Activated T-cell treated with anti-CD3 and anti-CD28 coated beads, Interleukin-2, amount 50 U/mL, for 72 hours (primary cell): ENCODE measurements at regions not wholly inside any gene's neighbourhood (a gene's known extent, or its start where the extent isn't known, plus 50 kb on each side); places are given as distances from the start of the nearest gene placed in this dataset.

Experiments used
- ATAC-seq, 2 donors: fragments of 150-1000 bp; cut with Tn5 transposase; replicated peaks in 1 of 2; 2 replicates each; pipeline ENCODE4 v1.10.0; 2021; ENCODE audit warnings: moderate library complexity in 2 of 2, mild to moderate bottlenecking in 1 of 2
- DNase-seq, 2 donors: peaks; one replicate each; pipeline ENCODE4 v3.0.0; 2021 to 2022; ENCODE audit warnings: mixed read lengths in 1 of 2
- H3K27ac Mint-ChIP-seq: one replicate; pipeline ENCODE4 v1.8.0; 2022; ENCODE audit warnings: mild to moderate bottlenecking, moderate library complexity, mixed read lengths
- H3K27me3 Mint-ChIP-seq: one replicate; pipeline ENCODE4 v1.8.0; 2022; ENCODE audit warnings: low read depth, mixed read lengths
- H3K36me3 Mint-ChIP-seq, 2 donors: one replicate each; pipeline ENCODE4 v1.8.0; 2022; ENCODE audit warnings: mixed read lengths in 2 of 2, mild to moderate bottlenecking in 1 of 2; ENCODE audit not compliant: insufficient read depth in 2 of 2
- H3K4me1 Mint-ChIP-seq: one replicate; pipeline ENCODE4 v1.8.0; 2022; ENCODE audit warnings: low read depth, mixed read lengths
- H3K4me3 Mint-ChIP-seq, 2 donors: one replicate each; pipeline ENCODE4 v1.8.0; 2022; ENCODE audit warnings: mild to moderate bottlenecking in 2 of 2, mixed read lengths in 2 of 2, moderate library complexity in 2 of 2
- H3K9me3 Mint-ChIP-seq, 2 donors: one replicate each; pipeline ENCODE4 v1.8.0; 2022; ENCODE audit warnings: mixed read lengths in 2 of 2

DNA sequence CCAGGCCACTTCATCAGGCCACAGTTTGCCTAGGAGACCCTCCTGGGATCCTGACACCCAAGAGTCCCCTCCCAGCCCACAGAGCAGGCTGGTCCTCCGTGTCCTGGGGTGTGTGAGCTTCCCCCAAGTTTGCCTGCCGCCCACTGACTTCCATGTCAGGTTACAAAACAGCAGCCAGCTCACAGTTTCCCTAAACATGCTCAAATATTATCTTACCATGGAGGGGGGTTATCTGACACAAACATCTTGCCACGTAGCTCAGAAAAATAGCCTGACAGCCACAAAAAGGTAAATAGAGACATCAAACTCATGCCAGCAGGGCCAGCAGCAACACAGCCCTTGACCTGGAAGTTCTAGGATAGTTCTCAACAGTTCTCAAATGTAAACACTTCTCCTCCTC, 346.5 kb downstream of the TNS1 start:
- no peak overlapping the region for H3K4me3 Mint-ChIP-seq
- no peaks in the 10 kb centered on the region for H3K9me3 Mint-ChIP-seq
- no peak for ATAC-seq
- H3K27ac Mint-ChIP-seq: no peak overlapping the region
- no peak for DNase-seq
- no peaks in the 10 kb centered on the region for H3K36me3 Mint-ChIP-seq
- no peaks in the 10 kb centered on the region for H3K27me3 Mint-ChIP-seq
- peaks cover 11% of the 10 kb centered on the region for H3K4me1 Mint-ChIP-seq

GRCh38 chr2:217655651-217656050, 347.1 kb downstream of the TNS1 start:
- Mint-ChIP-seq H3K27ac (no peak overlapping the region), H3K27me3 (no peaks in the 10 kb centered on the region), H3K9me3 (no peaks in the 10 kb centered on the region), H3K4me1 (peaks cover 5% of the 10 kb centered on the region), H3K36me3 (no peaks in the 10 kb centered on the region), H3K4me3 (no peak overlapping the region)
- ATAC-seq (no peak), DNase-seq (no peak)

GRCh38 chr2:217654168-217654567, 348.6 kb downstream of the TNS1 start:
- no peaks in the 10 kb centered on the region for H3K27me3 Mint-ChIP-seq
- no peak overlapping the region for H3K27ac Mint-ChIP-seq
- H3K4me1 Mint-ChIP-seq: no peaks in the 10 kb centered on the region
- no peak for ATAC-seq
- no peaks in the 10 kb centered on the region for H3K36me3 Mint-ChIP-seq
- no peaks in the 10 kb centered on the region for H3K9me3 Mint-ChIP-seq
- no peak overlapping the region for H3K4me3 Mint-ChIP-seq
- no peak for DNase-seq

GRCh38 chr2:217652761-217653639, 349.8 kb downstream of the TNS1 start:
- ATAC-seq: no peak

GRCh38 chr2:217650716-217651360, 352.0 kb downstream of the TNS1 start:
- Mint-ChIP-seq H3K4me3 (no peak overlapping the region), H3K27me3 (no peaks in the 10 kb centered on the region), H3K4me1 (no peaks in the 10 kb centered on the region), H3K27ac (peak overlapping the region; percentile 27), H3K9me3 (no peaks in the 10 kb centered on the region), H3K36me3 (no peaks in the 10 kb centered on the region)
- DNase-seq (peak; percentile 24 to 47), ATAC-seq (peak; percentile 57 to 58)

More at GRCh38 chr2:217652761-217653639, 349.8 kb downstream of the TNS1 start:
- Mint-ChIP-seq H3K4me1 (no peaks in the 10 kb centered on the region), H3K27me3 (no peaks in the 10 kb centered on the region), H3K36me3 (no peaks in the 10 kb centered on the region), H3K4me3 (no peak overlapping the region), H3K9me3 (no peaks in the 10 kb centered on the region), H3K27ac (no peak overlapping the region)
- DNase-seq: no peak

DNA sequence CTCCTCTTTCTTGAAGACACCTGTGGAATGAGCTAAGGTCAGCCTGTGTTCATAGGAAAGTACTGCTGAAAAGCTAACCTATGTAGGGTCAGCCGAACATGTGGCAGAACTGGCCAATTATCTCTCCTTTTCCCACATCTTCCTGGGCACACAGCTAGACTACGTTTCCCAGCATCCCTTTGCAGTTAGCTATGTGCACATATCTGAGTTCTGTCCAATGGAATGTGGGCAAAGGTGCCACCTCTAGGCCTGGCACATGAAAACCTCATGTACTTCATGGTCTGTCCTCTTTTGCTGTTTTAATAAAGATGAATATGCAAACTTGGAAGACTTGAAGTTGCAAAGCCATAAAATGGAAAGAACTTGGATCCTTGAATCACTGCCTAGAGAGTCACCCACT, 352.6 kb downstream of the TNS1 start:
- no peaks in the 10 kb centered on the region for H3K4me1 Mint-ChIP-seq
- no peaks in the 10 kb centered on the region for H3K27me3 Mint-ChIP-seq
- H3K9me3 Mint-ChIP-seq: no peaks in the 10 kb centered on the region
- ATAC-seq (no peak), DNase-seq (no peak)
- H3K27ac Mint-ChIP-seq: no peak overlapping the region
- no peaks in the 10 kb centered on the region for H3K36me3 Mint-ChIP-seq
- no peak overlapping the region for H3K4me3 Mint-ChIP-seq

DNA sequence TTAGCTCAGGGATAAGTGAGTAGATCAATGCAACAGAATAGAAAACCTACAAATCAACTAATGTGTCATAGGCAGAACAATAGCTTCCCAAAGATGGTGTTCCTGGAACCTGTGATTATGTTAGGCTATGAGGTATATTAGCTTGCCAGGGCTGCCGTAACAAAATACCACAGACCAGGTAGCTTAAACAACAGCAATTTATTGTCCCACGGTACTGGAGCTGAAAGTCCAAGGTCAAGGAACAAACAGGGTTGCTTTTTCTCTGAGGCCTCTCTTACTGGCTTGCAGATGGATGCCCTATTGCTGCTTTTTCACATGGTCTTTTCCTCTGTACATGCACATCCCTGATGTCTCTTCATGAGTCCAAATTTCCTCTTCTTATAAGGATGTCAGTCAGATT, 354.9 kb downstream of the TNS1 start:
- no peak for ATAC-seq
- Mint-ChIP-seq H3K9me3 (no peaks in the 10 kb centered on the region), H3K27me3 (no peaks in the 10 kb centered on the region), H3K27ac (no peak overlapping the region), H3K36me3 (no peaks in the 10 kb centered on the region), H3K4me3 (no peak overlapping the region), H3K4me1 (no peaks in the 10 kb centered on the region)
- no peak for DNase-seq

DNA sequence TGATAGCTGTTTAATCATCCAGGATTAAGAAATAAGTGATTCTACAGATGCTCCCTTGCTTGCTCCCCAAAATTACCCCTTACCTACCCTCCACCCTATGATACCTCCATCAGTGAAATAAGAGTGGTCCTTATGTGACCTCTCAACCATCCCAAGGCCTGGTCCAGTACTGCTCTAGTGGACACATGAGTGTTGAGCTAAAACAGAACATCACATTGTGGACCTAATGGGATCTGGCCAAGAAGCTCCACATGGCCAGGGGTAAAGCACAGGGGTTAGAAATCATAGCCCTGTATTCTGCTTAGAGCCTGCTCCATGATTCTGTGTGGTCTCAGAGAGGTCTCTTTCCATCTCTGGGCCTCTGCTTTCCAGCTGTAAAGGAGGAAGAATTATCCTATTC, 355.6 kb downstream of the TNS1 start:
- ATAC-seq: no peak
- no peaks in the 10 kb centered on the region for H3K4me1 Mint-ChIP-seq
- H3K27me3 Mint-ChIP-seq: no peaks in the 10 kb centered on the region
- H3K27ac Mint-ChIP-seq: no peak overlapping the region
- no peak for DNase-seq
- no peaks in the 10 kb centered on the region for H3K36me3 Mint-ChIP-seq
- H3K4me3 Mint-ChIP-seq: no peak overlapping the region
- H3K9me3 Mint-ChIP-seq: no peaks in the 10 kb centered on the region

DNA sequence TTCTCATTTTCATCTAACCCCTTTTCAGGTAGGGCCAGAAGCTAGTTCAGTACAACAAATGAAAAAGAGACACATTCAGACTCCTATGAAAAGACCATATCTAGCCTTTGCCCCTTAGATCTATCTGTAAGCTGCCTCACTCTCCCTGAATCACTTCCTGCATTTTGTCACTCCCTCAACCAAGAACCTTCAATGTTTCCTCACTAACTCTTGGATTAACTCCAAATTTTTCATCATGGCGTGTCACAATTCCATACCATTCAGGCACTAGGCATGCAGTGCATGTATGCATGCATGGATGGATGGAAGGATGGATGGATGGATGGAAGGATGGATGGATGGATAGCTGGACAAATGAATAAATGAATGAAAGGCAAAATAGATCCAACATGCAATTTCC, 356.9 kb downstream of the TNS1 start:
- H3K4me1 Mint-ChIP-seq: no peaks in the 10 kb centered on the region
- H3K27me3 Mint-ChIP-seq: no peaks in the 10 kb centered on the region
- H3K4me3 Mint-ChIP-seq: no peak overlapping the region
- no peaks in the 10 kb centered on the region for H3K9me3 Mint-ChIP-seq
- no peak for DNase-seq
- no peak overlapping the region for H3K27ac Mint-ChIP-seq
- H3K36me3 Mint-ChIP-seq: no peaks in the 10 kb centered on the region
- ATAC-seq: no peak

- no peaks in the 10 kb centered on the region for H3K36me3 Mint-ChIP-seq
- H3K27ac Mint-ChIP-seq: no peak overlapping the region
- H3K27me3 Mint-ChIP-seq: no peaks in the 10 kb centered on the region
- H3K9me3 Mint-ChIP-seq: no peaks in the 10 kb centered on the region
- DNase-seq (no peak), ATAC-seq (no peak)
- H3K4me1 Mint-ChIP-seq: no peaks in the 10 kb centered on the region
- H3K4me3 Mint-ChIP-seq: no peak overlapping the region
Measured at GRCh38 chr2:217643789-217644301, 358.9 kb downstream of the TNS1 start.

GRCh38 chr2:217642944-217643343, 359.9 kb downstream of the TNS1 start:
- DNase-seq: no peak
- no peaks in the 10 kb centered on the region for H3K27me3 Mint-ChIP-seq
- H3K4me3 Mint-ChIP-seq: no peak overlapping the region
- H3K27ac Mint-ChIP-seq: no peak overlapping the region
- ATAC-seq: no peak
- no peaks in the 10 kb centered on the region for H3K4me1 Mint-ChIP-seq
- H3K9me3 Mint-ChIP-seq: no peaks in the 10 kb centered on the region
- H3K36me3 Mint-ChIP-seq: no peaks in the 10 kb centered on the region

DNA sequence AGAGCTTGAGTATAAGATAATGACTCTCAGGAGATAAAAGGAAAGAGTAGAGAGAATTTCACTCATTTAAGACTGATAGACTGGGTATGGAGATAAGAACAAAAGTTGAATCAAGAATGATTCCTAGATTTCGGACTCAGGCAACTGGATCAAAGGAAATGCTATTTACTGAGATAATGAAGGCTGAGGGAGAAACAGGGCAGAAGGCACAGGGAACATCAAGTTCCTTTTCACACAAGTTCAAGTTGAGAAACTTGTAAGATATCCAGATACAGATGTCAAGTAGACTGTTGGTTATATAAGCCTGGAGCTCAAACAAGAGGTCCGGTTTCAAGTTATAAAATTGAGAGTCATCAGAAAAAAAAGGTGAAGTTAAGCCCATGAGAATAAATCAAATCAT, 360.8 kb downstream of the TNS1 start:
- DNase-seq: no peak
- Mint-ChIP-seq H3K36me3 (no peaks in the 10 kb centered on the region), H3K27ac (peak overlapping the region; percentile 7), H3K27me3 (no peaks in the 10 kb centered on the region), H3K4me3 (no peak overlapping the region), H3K4me1 (no peaks in the 10 kb centered on the region), H3K9me3 (no peaks in the 10 kb centered on the region)
- ATAC-seq: no peak

GRCh38 chr2:217639481-217639880, 363.3 kb downstream of the TNS1 start:
- H3K27ac Mint-ChIP-seq: no peak overlapping the region

More at GRCh38 chr2:217639481-217639880, 363.3 kb downstream of the TNS1 start:
- H3K36me3 Mint-ChIP-seq: no peaks in the 10 kb centered on the region
- no peaks in the 10 kb centered on the region for H3K9me3 Mint-ChIP-seq
- no peaks in the 10 kb centered on the region for H3K27me3 Mint-ChIP-seq
- no peak for DNase-seq
- no peaks in the 10 kb centered on the region for H3K4me1 Mint-ChIP-seq
- H3K4me3 Mint-ChIP-seq: no peak overlapping the region
- ATAC-seq: no peak
